ENCODE measurements at regions not wholly inside any gene's neighbourhood (a gene's known extent, or its start where the extent isn't known, plus 50 kb on each side); places are given as distances from the start of the nearest gene placed in this dataset.

DNA sequence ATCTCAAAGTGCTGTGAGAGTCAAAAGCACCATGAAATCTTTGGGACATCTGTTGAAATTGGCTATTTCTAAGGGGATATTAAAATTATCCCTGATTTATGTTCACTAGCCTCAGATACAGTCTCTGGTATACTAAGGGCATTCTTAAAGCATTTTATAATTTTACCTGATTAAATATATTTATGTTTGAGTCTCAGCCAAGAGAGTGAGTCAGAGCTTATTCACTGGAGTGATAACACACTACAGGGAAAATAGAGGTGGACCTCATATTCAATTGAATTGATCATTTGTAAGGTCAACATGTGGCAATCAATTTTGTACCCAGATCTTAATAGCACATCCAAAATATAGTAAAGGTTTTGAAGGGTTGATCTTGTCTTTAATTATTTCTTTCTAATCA lies 733.6 kb downstream of the EPHA3 start:
- Histone ChIP-seq H3K4me3 (ENCODE audit: low read depth, low read length) (no peak overlapping the region), H3K9me3 (ENCODE audit: control insufficient read depth, insufficient read depth, low read length) (no peaks in the 10 kb centered on the region), H3K27me3 (ENCODE audit: control insufficient read depth, insufficient read depth, low read length) (no peaks in the 10 kb centered on the region), H3K27ac (ENCODE audit: low read depth, low read length) (no peak overlapping the region)
- POLR2A ChIA-PET, result no interaction called here
- TF ChIP-seq, protein P1, sequence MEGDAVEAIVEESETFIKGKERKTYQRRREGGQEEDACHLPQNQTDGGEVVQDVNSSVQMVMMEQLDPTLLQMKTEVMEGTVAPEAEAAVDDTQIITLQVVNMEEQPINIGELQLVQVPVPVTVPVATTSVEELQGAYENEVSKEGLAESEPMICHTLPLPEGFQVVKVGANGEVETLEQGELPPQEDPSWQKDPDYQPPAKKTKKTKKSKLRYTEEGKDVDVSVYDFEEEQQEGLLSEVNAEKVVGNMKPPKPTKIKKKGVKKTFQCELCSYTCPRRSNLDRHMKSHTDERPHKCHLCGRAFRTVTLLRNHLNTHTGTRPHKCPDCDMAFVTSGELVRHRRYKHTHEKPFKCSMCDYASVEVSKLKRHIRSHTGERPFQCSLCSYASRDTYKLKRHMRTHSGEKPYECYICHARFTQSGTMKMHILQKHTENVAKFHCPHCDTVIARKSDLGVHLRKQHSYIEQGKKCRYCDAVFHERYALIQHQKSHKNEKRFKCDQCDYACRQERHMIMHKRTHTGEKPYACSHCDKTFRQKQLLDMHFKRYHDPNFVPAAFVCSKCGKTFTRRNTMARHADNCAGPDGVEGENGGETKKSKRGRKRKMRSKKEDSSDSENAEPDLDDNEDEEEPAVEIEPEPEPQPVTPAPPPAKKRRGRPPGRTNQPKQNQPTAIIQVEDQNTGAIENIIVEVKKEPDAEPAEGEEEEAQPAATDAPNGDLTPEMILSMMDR (IDR thresholded peaks at IDR 0.05; ENCODE audit: low read depth, low read length), result no peak
- CTCF ChIA-PET, result no interaction called here
- DNase-seq (ENCODE audit: low read depth, low spot score), result no peak

DNA sequence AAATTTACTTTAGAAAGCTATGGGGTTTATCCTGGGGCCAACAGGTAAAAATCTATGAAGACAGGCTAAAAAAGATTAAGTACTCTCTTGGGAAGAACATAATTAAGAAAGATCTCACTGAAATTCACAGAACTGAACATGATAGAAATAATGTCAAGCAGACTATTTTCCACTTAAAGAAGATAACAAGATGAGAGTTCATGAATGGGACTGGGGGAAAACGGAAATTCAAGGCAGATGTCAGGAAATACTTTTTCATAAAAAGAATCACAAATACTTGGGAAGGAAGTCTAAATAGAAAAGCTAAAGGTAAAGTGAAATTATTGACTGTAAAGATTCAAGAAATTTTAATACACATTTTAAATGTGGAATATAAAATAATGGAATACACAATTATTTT lies 737.6 kb downstream of the EPHA3 start:
- ChIA-PET CTCF (no interaction called here), POLR2A (no interaction called here)
- H3K27me3 ChIP-seq (ENCODE audit: control insufficient read depth, insufficient read depth, low read length), result no peaks in the 10 kb centered on the region
- TF ChIP-seq, protein P1 (IDR thresholded peaks at IDR 0.05; ENCODE audit: low read depth, low read length), result no peak
- H3K9me3 ChIP-seq (ENCODE audit: control insufficient read depth, insufficient read depth, low read length), result no peaks in the 10 kb centered on the region
- H3K27ac ChIP-seq (ENCODE audit: low read depth, low read length), result no peak overlapping the region
- no peak overlapping the region for H3K4me3 ChIP-seq (ENCODE audit: low read depth, low read length)
- no peak for DNase-seq (ENCODE audit: low read depth, low spot score)

DNA sequence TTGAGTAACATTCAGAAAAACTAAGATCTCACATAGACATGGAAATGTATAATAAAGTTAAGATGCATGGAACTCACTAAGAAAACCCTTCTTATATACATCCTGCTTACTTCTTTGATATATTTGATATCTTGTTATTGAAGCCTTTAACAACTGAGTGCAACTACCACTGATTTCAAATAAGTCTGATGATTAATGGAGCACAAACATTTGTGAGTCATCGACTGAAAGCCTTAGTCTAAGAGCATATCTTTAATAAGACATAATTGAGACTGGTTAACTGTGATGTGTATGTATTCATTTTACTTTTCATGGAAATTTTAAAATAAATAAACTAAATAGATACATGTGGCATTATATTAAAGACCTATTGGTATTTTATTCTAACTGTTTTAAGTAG lies 740.5 kb downstream of the EPHA3 start:
- POLR2A ChIA-PET, result no interaction called here
- H3K9me3 ChIP-seq (ENCODE audit: control insufficient read depth, insufficient read depth, low read length), result no peaks in the 10 kb centered on the region
- H3K4me3 ChIP-seq (ENCODE audit: low read depth, low read length), result no peak overlapping the region
- DNase-seq (ENCODE audit: low read depth, low spot score), result no peak
- no peaks in the 10 kb centered on the region for H3K27me3 ChIP-seq (ENCODE audit: control insufficient read depth, insufficient read depth, low read length)
- no peak overlapping the region for H3K27ac ChIP-seq (ENCODE audit: low read depth, low read length)
- TF ChIP-seq, protein P1 (IDR thresholded peaks at IDR 0.05; ENCODE audit: low read depth, low read length), result no peak
- CTCF ChIA-PET, result no interaction called here

DNA sequence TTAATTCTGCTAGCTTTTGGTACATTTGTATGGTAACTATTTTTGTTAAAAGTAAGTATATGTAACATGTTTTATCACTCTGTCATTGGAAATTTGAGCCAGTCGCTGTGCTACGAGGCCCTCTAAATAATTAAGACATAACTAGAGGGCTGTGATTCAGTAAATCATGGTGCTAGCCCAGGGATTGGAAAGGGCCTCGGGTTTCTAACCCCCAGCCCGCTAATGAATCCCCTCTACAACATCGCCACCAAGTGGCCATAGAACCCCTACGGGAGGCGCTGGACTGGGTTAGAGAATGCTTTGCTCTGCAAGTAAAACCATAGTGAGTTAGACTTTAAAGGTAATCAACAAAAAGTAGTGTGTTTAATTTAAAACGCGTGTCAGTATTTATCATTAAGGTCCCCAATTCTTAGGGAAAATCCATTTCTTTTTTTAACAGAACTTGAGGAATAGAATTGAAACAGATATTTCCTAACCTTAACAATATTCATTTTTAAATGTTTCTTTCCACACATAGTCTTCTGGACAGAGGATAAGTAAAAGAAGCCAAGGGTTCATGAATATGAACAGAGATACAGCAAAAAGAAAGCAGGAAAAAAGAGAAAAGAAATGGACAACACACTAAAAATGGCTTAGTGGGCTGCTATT lies 744.7 kb downstream of the EPHA3 start:
- POLR2A ChIA-PET, result no interaction called here
- no peak overlapping the region for H3K27ac ChIP-seq (ENCODE audit: low read depth, low read length)
- TF ChIP-seq, protein P1 (IDR thresholded peaks at IDR 0.05; ENCODE audit: low read depth, low read length), result peak; percentile 57
- CTCF ChIA-PET, result no interaction called here
- H3K9me3 ChIP-seq (ENCODE audit: control insufficient read depth, insufficient read depth, low read length), result no peaks in the 10 kb centered on the region
- no peaks in the 10 kb centered on the region for H3K27me3 ChIP-seq (ENCODE audit: control insufficient read depth, insufficient read depth, low read length)
- DNase-seq (ENCODE audit: low read depth, low spot score), result no peak
- no peak overlapping the region for H3K4me3 ChIP-seq (ENCODE audit: low read depth, low read length)

DNA sequence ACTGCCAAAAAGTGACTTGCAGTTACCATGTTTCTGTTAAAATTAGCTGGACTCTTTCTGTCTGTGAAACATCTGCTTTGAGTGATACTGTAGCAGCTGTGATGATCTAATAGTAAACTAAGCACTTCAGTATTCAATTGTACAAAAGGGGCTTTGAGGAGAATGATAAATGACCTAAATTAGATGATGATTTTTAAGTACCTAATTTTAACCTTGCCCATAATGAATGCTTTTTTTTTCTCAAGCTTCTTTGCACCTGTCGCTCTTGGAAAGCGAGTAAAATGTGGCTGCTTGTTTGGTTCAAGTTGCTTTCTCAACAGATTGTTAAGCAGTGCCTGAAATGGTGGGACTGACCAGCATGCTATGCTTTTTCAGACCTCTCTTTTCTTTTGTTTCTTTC lies 752.3 kb downstream of the EPHA3 start:
- POLR2A ChIA-PET, result no interaction called here
- H3K27ac ChIP-seq (ENCODE audit: low read depth, low read length), result no peak overlapping the region
- no peak for DNase-seq (ENCODE audit: low read depth, low spot score)

More for the DNA sequence above, 752.3 kb downstream of the EPHA3 start:
- Histone ChIP-seq H3K27me3 (ENCODE audit: control insufficient read depth, insufficient read depth, low read length) (no peaks in the 10 kb centered on the region), H3K9me3 (ENCODE audit: control insufficient read depth, insufficient read depth, low read length) (no peaks in the 10 kb centered on the region), H3K4me3 (ENCODE audit: low read depth, low read length) (no peak overlapping the region)
- CTCF ChIA-PET, result no interaction called here
- TF ChIP-seq, protein P1 (IDR thresholded peaks at IDR 0.05; ENCODE audit: low read depth, low read length), result no peak
